Gastroesophageal sphincter (tissue), 4 donors: ENCODE measurements at regions not wholly inside any gene's neighbourhood (a gene's known extent, or its start where the extent isn't known, plus 50 kb on each side); places are given as distances from the start of the nearest gene placed in this dataset.

Experiments used
- ATAC-seq: fragments of 150-250 bp; one replicate; pipeline ENCODE4 v1.9.1; 2016; ENCODE audit warnings: mild to moderate bottlenecking, moderate library complexity
- H3K27ac ChIP-seq, 4 donors: fragments of 200-600 bp; sonication (generic) in 3 of 4; 1 replicate in 3 of 4; 2 replicates in 1 of 4; pipeline ENCODE4 v1.5.1; 2016 to 2019
- H3K27me3 ChIP-seq: fragments of 200-600 bp; sonication (generic); one replicate; pipeline ENCODE4 v1.5.1; 2019
- H3K36me3 ChIP-seq, 2 donors: fragments of 200-600 bp; sonication (generic); one replicate each; pipeline ENCODE4 v1.5.1; 2019; ENCODE audit warnings: control low read depth in 1 of 2
- H3K4me1 ChIP-seq, 3 donors: fragments of 200-600 bp; sonication (generic); 1 replicate in 2 of 3; 2 replicates in 1 of 3; pipeline ENCODE4 v1.5.1; 2016 to 2019; ENCODE audit warnings: control low read depth in 2 of 3
- H3K4me3 ChIP-seq, 2 donors: fragments of 200-600 bp; sonication (generic); one replicate each; pipeline ENCODE4 v1.5.1; 2019; ENCODE audit warnings: mild to moderate bottlenecking in 1 of 2, moderate library complexity in 1 of 2
- H3K9me3 ChIP-seq, 3 donors: fragments of 200-600 bp; sonication (generic); one replicate each; pipeline ENCODE4 v1.5.1; 2017 to 2019; ENCODE audit warnings: control low read depth in 2 of 3
- CTCF ChIP-seq, 4 experiments: fragments of 200-600 bp in 2 of 4; fragments of 450-650 bp in 2 of 4; sonication (generic) in 1 of 4; IDR thresholded peaks; one replicate each; pipeline ENCODE4 v1.5.1; 2017 to 2019; ENCODE audit warnings: antibody characterized with exemption in 4 of 4, mild to moderate bottlenecking in 2 of 4, moderate library complexity in 2 of 4
- EP300 ChIP-seq: sonication (generic); formaldehyde crosslinking; IDR thresholded peaks from one replicate; pipeline ENCODE4 v1.6.1; 2017; ENCODE audit warnings: antibody characterized with exemption, mild to moderate bottlenecking
- POLR2A ChIP-seq, 2 donors: fragments of 450-650 bp; IDR thresholded peaks; one replicate each; pipeline ENCODE4 v1.6.1; 2017; ENCODE audit warnings: antibody characterized with exemption in 2 of 2, mild to moderate bottlenecking in 2 of 2, moderate library complexity in 1 of 2
- POLR2AphosphoS5 ChIP-seq: sonication (generic); formaldehyde crosslinking; IDR thresholded peaks from one replicate; pipeline ENCODE4 v1.6.1; 2017; ENCODE audit warnings: antibody characterized with exemption
- WGBS, 2 donors: methylation state at CpG; one replicate each; pipeline ENCODE4 v1.1.5; 2018; ENCODE audit warnings: low coverage in 1 of 2; 5-methylcytosine and 5-hydroxymethylcytosine counted together

GRCh38 chr12:126397660-126398059 is 1332.4 kb downstream of the AACS start:
- H3K4me1 ChIP-seq: no peaks in the 10 kb centered on the region
- H3K27ac ChIP-seq: no peak overlapping the region
- ATAC-seq: no peak
- no peaks in the 10 kb centered on the region for H3K36me3 ChIP-seq
- 24 to 54% methylated on average over 1 of the region's 1 CpG for whole genome bisulfite sequencing, 2 donors
- TF ChIP-seq CTCF (IDR thresholded peaks at IDR 0.05): no peak
- no peak for TF ChIP-seq POLR2AphosphoS5
- no peak for TF ChIP-seq POLR2A (IDR thresholded peaks at IDR 0.05)
- peaks cover 0 to 19% (median 0%) of the 10 kb centered on the region in 3 donors for H3K9me3 ChIP-seq
- H3K27me3 ChIP-seq: no peaks in the 10 kb centered on the region
- H3K4me3 ChIP-seq: no peak overlapping the region

GRCh38 chr12:126400831-126401230 is 1335.6 kb downstream of the AACS start:
- no peaks in the 10 kb centered on the region for H3K27me3 ChIP-seq
- no peaks in the 10 kb centered on the region for H3K4me1 ChIP-seq
- H3K27ac ChIP-seq: no peak overlapping the region
- no peaks in the 10 kb centered on the region for H3K36me3 ChIP-seq
- no peak overlapping the region for H3K4me3 ChIP-seq
- TF ChIP-seq CTCF (IDR thresholded peaks at IDR 0.05) (no peak), EP300 (no peak), POLR2AphosphoS5 (no peak), POLR2A (IDR thresholded peaks at IDR 0.05) (no peak)
- ATAC-seq: no peak
- peaks cover 0 to 19% (median 0%) of the 10 kb centered on the region in 3 donors for H3K9me3 ChIP-seq

GRCh38 chr12:126404293-126404881 is 1339.2 kb downstream of the AACS start:
- 80 to 83% methylated on average over 4 to 5 of the region's 5 CpGs for WGBS, 2 donors
- no peak for ATAC-seq
- H3K27ac ChIP-seq: no peak overlapping the region
- no peaks in the 10 kb centered on the region for H3K4me1 ChIP-seq
- H3K27me3 ChIP-seq: no peaks in the 10 kb centered on the region
- H3K4me3 ChIP-seq: no peak overlapping the region
- H3K36me3 ChIP-seq: no peaks in the 10 kb centered on the region
- peaks cover 0 to 3% (median 0%) of the 10 kb centered on the region in 3 donors for H3K9me3 ChIP-seq
- TF ChIP-seq POLR2A (IDR thresholded peaks at IDR 0.05) (no peak), CTCF (IDR thresholded peaks at IDR 0.05) (no peak), POLR2AphosphoS5 (no peak), EP300 (no peak)

- H3K4me3 ChIP-seq: no peak overlapping the region
- TF ChIP-seq EP300: no peak
- TF ChIP-seq POLR2AphosphoS5: no peak
- TF ChIP-seq POLR2A (IDR thresholded peaks at IDR 0.05): no peak
- TF ChIP-seq CTCF (IDR thresholded peaks at IDR 0.05): no peak
- WGBS, 2 donors: 41 to 45% methylated on average over 5 of the region's 5 CpGs
- no peaks in the 10 kb centered on the region for H3K36me3 ChIP-seq
- H3K9me3 ChIP-seq: no peaks in the 10 kb centered on the region
- no peaks in the 10 kb centered on the region for H3K4me1 ChIP-seq
- H3K27ac ChIP-seq: no peak overlapping the region
- no peak for ATAC-seq
- peaks cover 2% of the 10 kb centered on the region for H3K27me3 ChIP-seq
Observed at GRCh38 chr12:126418400-126418799, 1353.2 kb downstream of the AACS start.

GRCh38 chr12:126419131-126419530 is 1353.9 kb downstream of the AACS start:
- no peaks in the 10 kb centered on the region for H3K4me1 ChIP-seq
- WGBS, 2 donors: 44 to 63% methylated on average over 2 of the region's 2 CpGs
- TF ChIP-seq CTCF (IDR thresholded peaks at IDR 0.05): no peak
- TF ChIP-seq EP300: no peak
- TF ChIP-seq POLR2A (IDR thresholded peaks at IDR 0.05): no peak
- TF ChIP-seq POLR2AphosphoS5: no peak
- no peak overlapping the region for H3K27ac ChIP-seq
- no peak overlapping the region for H3K4me3 ChIP-seq
- ATAC-seq: no peak
- H3K9me3 ChIP-seq: no peaks in the 10 kb centered on the region
- peaks cover 7% of the 10 kb centered on the region for H3K27me3 ChIP-seq
- H3K36me3 ChIP-seq: no peaks in the 10 kb centered on the region
